DMS114 treated with DMSO at 0.1 percent for 48 hours (cell line): ENCODE measurements at regions not wholly inside any gene's neighbourhood (a gene's known extent, or its start where the extent isn't known, plus 50 kb on each side); places are given as distances from the start of the nearest gene placed in this dataset.

ENCODE experiments used
- DNase-seq: peaks from one replicate; lab custom pipeline; 2025; ENCODE audit not compliant: unreplicated experiment; lab: John Stamatoyannopoulos, UW

DNA sequence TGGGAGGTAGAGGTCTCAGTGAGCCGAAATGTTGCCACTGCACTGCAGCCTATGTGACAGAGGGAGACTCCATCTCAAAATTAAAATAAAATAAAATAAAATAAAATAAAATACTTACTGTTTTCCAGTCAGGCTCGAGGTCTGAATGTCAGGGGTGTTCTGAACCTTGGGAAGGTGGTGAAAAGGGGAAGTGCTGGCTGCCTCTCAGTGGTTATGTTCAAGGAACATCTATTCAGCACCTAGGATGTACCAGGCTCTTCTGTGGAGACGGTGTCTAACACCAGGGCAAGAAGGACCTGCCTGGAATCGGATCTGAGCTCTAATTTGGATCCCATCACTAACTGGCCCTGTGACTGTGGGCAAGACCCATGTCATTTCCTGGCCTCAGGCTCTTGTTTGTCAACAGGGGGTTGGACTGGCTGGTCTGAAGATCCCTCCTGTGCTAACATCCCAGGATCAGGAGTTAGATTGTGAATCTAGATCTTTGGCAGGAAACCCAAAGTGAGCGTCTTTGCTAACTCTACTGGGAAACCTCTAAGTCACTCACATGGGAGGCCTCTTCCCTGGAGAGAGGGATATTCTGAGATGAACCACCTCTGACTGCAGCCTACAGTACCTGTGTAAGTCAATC lies 63.4 kb upstream of the SIRPG start:
- no peak for DNase-seq

DNA sequence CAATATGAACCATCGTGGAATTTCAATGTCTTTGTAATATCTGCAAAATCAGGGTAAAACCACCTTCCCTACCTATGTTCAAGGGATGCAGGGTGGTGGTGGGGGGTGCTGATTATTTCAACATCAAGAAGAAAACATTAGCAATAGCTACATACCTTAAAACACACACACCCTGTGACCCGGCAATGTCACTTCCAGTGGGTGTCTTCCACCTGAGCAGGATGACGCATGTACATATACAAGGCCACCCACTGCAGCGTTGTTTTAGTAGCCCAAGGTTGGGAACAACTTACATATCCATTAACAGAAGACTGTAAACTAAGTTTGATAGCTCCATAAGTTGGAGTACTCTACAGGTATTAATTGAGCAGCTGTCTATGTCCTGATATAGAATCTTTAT lies 62.6 kb upstream of the SIRPG start:
- no peak for DNase-seq

DNA sequence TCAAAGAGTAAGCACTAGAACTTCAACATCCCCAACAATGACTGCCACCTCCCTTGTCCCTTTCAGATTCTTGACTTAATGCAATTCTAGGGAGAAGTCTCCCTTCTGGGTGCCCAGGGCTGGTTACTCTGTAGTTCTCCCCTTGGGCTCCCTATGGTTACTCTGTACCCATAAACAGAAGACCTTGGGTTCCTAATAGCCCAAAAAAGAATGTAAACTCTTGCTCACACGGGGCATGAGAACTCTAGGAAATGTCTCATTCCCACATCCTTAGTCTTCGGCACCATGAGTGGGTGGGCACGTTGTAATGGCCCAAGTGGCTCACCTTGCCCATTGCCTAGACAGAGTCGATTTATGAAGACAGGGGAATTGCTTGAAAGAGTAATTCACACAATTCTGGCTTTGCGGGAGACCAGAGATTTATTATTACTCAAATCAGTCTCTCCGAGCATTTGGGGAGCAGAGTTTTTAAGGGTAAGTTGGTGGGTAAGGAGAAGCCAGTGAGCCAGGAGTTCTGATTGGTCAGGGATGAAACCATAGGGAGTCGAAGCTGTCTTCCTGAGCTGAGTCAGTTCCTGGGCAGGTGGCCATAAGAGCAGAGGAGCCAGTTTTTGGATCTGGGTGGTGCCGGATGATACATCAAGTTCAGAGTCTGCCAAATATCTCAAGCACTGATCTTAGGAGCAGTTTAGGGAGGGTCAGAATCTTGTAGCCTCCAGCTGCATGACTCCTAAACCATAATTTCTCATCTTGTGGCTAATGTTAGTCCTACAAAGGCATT lies 61.2 kb upstream of the SIRPG start:
- DNase-seq = no peak

DNA sequence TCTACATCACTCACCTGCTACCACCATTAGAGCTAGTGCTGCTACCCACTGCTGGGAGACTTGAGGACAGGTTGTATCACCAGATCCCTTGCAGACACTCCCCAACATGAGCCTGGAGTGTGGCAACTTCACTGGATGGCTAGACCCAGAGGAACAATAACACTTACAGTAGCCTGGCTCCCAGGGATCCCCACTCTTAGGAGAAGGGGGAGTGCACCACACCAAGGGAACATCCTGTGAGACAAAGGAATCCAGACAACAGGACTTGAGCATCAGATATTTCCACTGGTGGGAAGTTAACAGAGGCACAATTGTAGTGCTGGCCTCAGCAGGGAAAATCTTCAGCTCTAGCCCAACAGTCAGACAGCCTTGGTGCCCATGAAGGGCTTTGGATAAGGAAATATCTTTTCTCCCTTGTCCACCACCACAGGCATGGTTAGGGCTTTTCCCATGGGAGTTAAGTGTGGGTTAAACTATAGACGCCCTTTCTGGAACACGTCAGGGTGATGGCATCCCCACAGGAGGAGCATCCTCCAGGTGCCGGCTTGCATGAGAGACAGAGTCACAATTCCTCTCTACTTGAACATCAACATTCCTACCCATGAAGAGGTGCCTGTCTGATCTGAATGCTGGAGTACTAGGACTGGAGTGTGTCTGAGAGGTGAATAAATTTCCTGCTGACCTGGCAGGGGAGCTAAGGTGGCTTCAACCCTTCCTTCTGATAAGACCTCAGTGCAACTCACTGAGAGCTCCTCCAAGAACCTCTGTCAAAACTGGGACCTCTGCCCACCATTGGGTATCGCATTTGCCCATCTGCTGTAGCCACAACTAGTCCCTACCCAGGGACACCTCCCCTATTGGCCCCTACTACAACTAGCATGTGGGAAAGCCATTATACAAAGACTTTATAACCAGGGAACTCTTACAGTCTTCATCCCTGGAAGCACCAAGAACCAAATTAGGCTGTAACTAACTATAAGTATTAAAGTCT lies 55.4 kb upstream of the SIRPG start:
- no peak for DNase-seq

DNA sequence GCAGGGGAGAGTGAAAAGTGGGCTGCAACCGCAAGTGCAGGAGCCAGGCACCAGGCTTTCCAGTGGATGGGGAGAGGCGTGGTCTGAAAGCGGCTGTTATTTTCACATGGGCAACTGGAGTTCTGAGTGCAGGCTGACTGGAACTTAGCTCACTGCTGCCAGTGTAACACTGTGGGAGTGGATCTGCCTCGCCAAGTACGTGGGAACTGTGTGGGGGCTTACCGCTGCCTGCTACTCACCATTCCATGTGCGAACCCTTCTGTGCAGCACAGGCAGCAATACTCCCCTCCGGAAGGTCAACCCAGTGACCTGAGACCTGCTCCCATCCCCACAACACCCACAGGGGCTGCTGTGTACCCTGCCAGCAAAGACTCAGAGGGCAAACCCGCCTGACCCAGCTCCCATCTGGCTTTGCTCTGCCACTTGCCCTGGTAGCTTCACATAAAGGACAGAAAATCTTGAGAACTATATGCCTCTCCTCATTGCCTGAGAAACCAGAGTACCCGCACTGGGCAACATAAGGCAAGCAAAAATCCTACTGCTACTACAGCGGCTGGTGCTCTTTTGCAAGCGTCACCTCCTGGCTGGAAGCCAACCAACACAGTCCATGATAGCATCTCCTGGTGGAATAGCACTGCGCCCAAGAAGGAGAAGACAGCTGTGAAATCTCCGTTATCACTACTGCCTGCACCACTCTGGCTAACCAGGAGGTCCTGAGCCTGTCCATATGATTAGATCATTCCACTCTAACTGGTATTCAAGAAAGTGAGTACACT lies 54.4 kb upstream of the SIRPG start:
- no peak for DNase-seq

DNA sequence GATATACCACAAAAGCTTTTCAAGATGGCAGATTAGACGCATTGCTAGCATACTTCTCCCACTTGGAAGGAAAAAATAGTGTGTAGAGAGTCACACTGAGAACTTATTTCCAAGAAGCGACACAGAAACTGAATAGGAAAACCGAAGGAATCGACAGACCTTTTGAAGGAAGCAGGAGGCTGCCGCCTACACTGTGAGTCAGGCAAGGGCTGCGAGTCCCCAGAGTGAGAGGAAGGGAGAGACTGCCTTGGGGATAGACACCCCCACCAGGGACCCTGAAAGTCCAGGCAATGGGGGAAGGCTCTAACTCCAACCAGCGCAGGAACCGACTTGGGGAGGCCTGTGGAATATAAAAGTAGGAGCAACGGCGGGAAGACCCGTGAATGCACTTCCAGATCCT lies 53.7 kb upstream of the SIRPG start:
- no peak for DNase-seq

DNA sequence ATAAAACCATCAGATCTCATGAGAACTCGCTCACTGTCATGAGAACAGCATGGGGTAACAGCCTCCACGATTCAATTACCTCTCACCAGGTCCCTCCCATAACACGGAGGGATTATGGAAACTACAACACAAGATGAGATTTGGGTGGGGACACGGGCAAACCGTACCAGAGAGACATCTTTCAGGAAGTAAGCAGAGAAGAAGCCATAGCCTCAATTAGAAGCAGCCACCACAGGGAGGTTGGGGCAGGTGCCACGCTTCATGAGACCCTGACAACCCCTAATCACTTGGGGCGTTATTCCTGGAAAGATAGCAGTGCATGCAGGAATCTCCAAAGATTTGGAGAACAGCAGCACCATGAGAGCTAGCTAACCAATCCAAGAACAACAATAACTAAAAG lies 52.9 kb upstream of the SIRPG start:
- DNase-seq = no peak

DNA sequence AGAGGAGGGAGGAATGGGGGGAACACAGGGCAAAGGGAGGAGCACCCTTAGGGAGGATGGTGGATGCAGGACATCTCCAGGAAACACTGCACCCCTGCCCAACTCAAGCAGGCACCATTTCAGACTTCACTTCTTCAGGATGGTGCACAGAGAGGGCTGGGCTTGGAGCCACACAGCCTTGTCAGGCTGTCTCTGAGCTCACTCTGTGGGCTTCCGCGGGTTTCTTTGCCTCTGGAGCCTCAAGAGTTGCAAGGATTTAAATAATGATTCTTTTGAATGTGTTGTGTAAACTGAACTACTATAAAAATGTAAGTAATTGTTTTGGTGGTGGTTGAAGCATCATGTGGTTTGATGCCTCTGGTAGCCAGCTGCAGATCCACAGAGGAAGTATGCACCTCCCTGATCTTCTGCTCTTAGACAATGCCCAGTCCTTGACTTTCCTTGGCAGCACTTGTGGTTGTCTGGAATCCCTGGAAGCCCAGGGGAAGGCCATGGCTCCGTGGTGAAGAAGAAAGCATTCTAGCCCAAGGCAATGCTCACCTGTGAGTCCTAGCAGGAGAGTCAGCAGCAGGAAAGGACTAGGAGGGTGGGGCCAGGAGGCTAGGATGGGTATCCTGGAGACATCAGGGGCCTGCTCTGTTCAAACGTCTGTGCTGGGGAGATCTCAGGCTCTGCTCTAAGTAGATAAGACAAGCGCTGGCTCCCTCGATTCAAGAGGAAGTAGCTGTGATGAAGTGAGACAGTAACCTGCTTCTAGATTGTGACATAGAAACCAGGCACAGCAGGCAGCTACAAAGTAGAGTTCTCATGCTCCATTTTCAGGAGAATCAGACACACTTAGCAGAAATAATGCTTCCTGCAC lies 50.2 kb upstream of the SIRPG start:
- no peak for DNase-seq
